ENCODE measurements at regions not wholly inside any gene's neighbourhood (a gene's known extent, or its start where the extent isn't known, plus 50 kb on each side); places are given as distances from the start of the nearest gene placed in this dataset.
"Not testable (repeated sequence)": the region's sequence is repeated elsewhere in the genome, so short reads cannot be mapped to it uniquely, and the experiment has no call there.

DNA sequence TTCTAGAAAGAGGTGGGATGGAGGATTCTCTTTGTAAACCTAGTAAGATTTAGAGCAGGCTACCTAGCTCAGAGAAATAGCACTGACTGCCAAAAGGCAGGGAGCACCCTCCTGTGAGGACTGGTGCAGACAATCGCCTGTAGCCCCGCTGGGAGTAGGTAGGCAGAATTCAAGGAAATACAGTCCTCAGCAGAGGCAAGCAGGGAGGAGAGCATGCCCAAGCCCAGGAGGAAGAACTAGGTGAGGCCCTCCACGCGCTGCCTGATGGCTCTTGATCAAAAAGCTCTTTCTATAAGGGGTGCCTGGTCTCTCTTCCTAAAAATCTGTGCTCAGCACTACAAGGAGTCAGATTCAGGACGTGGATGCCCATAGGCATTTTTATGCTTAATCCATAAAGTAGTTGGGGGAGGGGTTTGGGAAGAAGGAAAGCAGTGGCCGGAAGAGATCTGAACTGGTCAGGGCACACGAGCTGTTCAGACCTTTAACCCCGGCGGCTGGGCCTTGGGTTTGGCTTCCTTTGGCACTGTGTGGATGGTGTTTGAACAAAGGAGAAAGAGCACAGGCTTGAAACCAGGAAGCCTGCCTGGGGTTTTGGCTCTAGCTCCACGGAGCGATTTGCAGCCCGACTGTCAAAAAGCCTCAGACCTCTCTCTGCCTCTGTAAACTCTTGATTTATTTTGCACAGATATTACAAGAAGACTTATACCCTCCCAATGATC, 320.6 kb downstream of the FOXO1 start:
- DNase-seq, result no peak

- no peak for DNase-seq
Observed at GRCh38 chr13:40346592-40346991, 319.8 kb downstream of the FOXO1 start.

DNA sequence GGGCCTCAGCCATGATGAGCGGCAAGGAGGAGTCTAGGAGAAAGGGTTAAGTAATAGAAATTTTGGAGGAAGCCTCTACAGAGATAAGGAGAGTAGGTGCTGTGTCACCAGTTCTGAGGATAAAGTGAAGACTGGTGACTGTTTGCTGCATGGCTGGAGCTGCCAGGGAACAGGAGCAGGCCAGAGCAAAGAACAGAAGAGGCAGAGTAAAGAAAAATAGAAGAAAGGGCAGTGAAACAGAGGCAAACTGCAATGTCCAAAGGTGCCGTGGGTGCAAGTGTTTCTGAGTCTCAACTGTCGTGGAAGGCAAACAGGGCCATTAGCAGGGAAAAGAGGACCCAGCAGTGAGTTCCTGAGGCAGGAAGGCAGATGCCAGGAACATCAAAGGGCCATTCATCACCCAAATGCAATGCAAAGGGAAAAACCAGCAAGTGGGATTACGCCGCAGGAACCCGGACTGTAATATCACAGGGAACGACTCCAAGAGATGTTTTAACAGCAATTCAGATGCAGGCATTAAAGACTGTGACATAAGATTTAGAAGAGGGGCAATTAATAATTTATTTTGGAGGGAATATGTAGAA, 318.3 kb downstream of the FOXO1 start:
- no peak for DNase-seq

GRCh38 chr13:40350283-40350992, 316.0 kb downstream of the FOXO1 start:
- DNase-seq, result no peak

DNA sequence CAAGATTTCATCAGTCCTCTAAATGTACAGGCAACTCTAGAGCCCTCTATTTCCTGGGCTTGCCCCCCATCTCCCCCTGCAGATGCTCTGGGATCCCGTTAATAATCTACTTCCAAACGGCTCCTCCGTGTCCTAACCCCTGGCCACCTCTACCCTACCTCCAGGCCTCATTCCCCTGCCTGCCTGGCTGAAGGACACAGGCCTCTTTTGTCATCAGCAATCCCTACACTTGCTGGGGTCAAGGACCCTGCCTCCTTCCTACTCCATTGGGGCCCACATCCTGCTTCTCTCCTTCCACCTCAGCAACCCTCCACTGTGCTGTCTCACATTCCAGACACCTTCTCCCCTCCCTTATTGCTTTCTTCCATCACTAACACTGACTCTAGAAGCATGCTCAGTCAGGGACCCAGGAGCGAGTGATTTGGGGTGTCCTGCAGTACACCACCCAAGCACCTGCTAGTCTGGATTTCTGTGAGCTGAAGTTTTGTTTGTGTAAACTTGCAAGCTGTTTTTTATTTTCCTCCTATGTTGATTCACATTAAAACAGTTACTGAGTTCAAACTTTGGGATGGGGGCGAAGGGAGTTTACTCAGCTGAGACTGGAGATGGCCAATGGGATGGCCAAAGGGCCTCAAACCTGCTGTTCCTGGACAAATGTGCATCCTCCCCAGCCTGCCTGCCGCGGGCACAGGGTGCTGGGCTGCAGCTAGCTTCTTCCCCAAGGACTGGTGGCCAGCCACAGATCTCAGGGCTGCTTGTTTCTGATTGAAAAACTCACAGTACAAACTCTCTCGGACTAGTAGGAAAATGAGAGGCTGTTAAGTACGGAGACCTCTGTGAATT, 314.7 kb downstream of the FOXO1 start:
- no peak for DNase-seq

- DNase-seq, result no peak
Observed at GRCh38 chr13:40352380-40352778, 314.1 kb downstream of the FOXO1 start.

GRCh38 chr13:40352802-40353562, 313.5 kb downstream of the FOXO1 start:
- no peak for DNase-seq

DNA sequence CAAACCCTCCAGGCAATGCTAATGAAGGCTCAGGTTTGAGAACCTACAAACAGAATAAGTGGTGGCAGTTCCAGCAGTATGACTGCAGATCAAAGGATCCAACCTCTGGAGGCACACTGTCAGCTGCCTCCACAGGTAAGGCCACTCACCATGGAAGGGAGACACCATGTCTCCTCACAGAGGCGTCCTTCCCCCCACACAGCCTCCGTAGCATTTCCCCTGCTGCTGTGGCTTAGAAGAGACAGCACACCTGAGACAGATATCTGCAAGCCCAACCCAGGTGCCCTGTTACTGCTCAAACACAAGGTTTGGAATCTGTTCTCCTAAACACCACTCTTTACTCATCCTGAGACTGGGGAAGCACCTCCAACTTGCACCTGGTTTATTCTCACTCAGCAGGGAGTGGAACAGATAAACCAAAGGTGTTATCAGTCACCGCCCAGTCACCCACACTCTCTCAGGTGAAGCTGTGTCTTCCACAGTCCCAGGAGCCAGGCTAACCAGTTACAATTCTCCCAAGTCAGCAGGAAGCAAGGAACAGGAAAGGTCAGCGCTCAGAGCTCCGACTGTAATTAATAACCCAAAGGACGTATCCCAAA, 311.2 kb downstream of the FOXO1 start:
- DNase-seq, result no peak

GRCh38 chr13:40356011-40356410, 310.4 kb downstream of the FOXO1 start:
- DNase-seq, result no peak

GRCh38 chr13:40356458-40356857, 310.0 kb downstream of the FOXO1 start:
- DNase-seq, result not testable (repeated sequence)

GRCh38 chr13:40362502-40362901, 303.9 kb downstream of the FOXO1 start:
- DNase-seq, result no peak

GRCh38 chr13:40363653-40364052, 302.8 kb downstream of the FOXO1 start:
- DNase-seq, result no peak

GRCh38 chr13:40366119-40366518, 300.3 kb downstream of the FOXO1 start:
- DNase-seq, result no peak

DNA sequence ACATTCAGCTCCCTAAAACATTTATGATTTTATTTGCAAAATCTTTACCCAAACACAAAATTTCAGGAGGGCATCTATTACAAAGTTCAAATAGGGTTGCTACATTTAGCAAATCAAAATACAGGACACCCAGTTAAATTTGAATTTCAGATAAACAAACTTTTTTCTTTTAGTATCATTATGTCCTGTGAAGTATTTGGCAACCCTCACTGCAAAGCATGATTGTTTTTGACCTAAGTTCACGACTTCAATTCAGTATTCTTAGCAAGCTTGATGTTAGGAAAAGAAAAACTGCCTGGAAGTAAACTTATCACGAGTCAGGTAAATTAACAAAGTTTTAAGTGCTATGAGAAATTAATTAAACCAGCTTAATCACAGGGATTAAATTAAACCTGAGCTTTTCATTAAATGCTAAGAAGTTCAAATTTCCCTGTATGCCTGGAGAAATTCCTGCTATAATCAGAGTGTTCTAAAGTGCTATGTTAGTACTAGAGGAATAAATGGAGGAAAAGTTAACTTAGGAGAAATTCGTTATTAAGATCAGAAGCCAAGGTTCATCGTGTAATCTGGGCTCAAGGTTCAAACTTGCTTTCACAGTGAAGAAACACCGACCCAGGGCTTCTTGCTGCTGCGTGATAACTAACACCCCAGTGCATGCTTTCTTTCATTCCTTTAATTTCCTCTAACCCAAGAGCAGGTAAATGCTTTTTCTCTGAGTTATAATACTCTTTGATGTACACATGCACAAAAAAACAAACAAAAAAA, 298.1 kb downstream of the FOXO1 start:
- DNase-seq, result no peak

- no peak for DNase-seq
Observed at GRCh38 chr13:40370661-40371060, 295.8 kb downstream of the FOXO1 start.

- no peak for DNase-seq
Observed at GRCh38 chr13:40371531-40372125, 294.8 kb downstream of the FOXO1 start.

DNA sequence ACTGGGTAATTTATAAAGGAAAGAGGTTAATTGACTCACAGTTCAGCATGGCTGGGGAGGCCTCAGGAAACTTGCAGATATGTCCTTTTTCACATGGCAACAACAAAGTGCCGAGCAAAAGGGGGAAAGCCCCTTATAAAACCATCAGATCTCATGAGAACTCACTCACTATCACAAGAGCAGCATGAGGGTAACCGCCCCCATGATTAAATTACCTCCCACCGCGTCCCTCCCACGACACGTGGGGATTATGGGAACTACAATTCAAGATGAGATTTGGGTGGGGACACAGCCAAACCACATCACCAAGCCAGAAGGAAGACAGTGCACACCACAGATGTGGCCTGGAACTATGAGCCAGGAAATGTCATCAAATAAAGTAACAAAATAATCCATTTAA, 292.8 kb downstream of the FOXO1 start:
- DNase-seq, result not testable (repeated sequence)

DNA sequence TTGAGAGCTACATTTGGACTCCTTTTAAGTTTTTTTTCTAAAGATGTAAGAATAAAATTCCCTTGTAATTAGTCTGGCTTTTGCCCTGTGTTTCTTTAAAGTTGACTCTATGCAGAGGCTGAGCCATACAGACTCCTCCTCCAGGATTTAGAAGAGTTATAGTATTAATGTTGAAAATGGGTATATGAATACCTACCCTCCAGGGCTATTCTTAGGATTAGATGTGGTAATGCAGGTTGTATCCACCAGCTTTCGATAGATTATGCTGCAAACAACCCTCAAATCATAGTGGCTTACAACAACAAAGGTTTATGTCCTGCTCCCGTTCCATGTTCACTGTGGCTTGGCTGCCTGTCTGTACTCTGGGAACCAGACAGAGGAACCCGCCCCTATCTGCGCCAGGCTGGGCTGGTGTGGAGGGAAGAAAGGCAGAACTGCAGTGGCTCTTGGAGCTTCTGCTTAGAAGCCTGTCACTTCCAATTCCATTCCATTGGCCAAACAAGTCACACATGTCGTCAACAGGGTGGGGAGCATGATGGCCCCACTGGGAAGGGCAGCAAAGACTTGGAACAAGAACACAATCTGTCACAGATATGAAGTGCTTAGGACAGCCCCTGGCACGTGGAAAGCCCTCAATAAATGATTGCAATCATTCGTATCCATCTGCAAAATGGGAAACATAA, 290.8 kb downstream of the FOXO1 start:
- DNase-seq, result no peak

GRCh38 chr13:40376296-40376849, 290.1 kb downstream of the FOXO1 start:
- DNase-seq, result no peak
